ENCODE measurements at regions not wholly inside any gene's neighbourhood (a gene's known extent, or its start where the extent isn't known, plus 50 kb on each side); places are given as distances from the start of the nearest gene placed in this dataset.
"Not testable (repeated sequence)": the region's sequence is repeated elsewhere in the genome, so short reads cannot be mapped to it uniquely, and the experiment has no call there.

GRCh38 chr12:32010631-32011336 lies 51.6 kb downstream of the RESF1 start:
- no peak for DNase-seq (ENCODE audit: low read depth)

- no peak for DNase-seq (ENCODE audit: low read depth)
Observed at GRCh38 chr12:32012249-32012785, 53.1 kb downstream of the RESF1 start.

- DNase-seq (ENCODE audit: low read depth): no peak
Observed at GRCh38 chr12:32015036-32015435, 55.8 kb downstream of the RESF1 start.

- DNase-seq (ENCODE audit: low read depth): no peak
Observed at GRCh38 chr12:32016680-32017482, 57.7 kb downstream of the RESF1 start.

GRCh38 chr12:32021346-32021773 lies 62.1 kb downstream of the RESF1 start:
- DNase-seq (ENCODE audit: low read depth): no peak

GRCh38 chr12:32022387-32022786 lies 63.2 kb downstream of the RESF1 start:
- not testable (repeated sequence) for DNase-seq (ENCODE audit: low read depth)

GRCh38 chr12:32023861-32024260 lies 64.6 kb downstream of the RESF1 start:
- DNase-seq (ENCODE audit: low read depth): not testable (repeated sequence)

- DNase-seq (ENCODE audit: low read depth): peak; percentile 57
Observed at GRCh38 chr12:32024884-32025592, 65.8 kb downstream of the RESF1 start.

GRCh38 chr12:32025906-32026305 lies 66.7 kb downstream of the RESF1 start:
- no peak for DNase-seq (ENCODE audit: low read depth)

- DNase-seq (ENCODE audit: low read depth): no peak
Observed at GRCh38 chr12:32027684-32028365, 68.6 kb downstream of the RESF1 start.

GRCh38 chr12:32030151-32030550 lies 70.9 kb downstream of the RESF1 start:
- no peak for DNase-seq (ENCODE audit: low read depth)

GRCh38 chr12:32030676-32031075 lies 71.5 kb downstream of the RESF1 start:
- no peak for DNase-seq (ENCODE audit: low read depth)

GRCh38 chr12:32031109-32031508 lies 71.9 kb downstream of the RESF1 start:
- peak; percentile 29 for DNase-seq (ENCODE audit: low read depth)

- peak; percentile 29 for DNase-seq (ENCODE audit: low read depth)
Observed at GRCh38 chr12:32032205-32032810, 73.1 kb downstream of the RESF1 start.

- no peak for DNase-seq (ENCODE audit: low read depth)
Observed at GRCh38 chr12:32033406-32033805, 73.2 kb upstream of the BICD1 start.

GRCh38 chr12:32034045-32034444 lies 72.6 kb upstream of the BICD1 start:
- DNase-seq (ENCODE audit: low read depth): no peak

- DNase-seq (ENCODE audit: low read depth): no peak
Observed at GRCh38 chr12:32036477-32037263, 70.0 kb upstream of the BICD1 start.

GRCh38 chr12:32039347-32039746 lies 67.3 kb upstream of the BICD1 start:
- DNase-seq (ENCODE audit: low read depth): no peak

- DNase-seq (ENCODE audit: low read depth): no peak
Observed at GRCh38 chr12:32039917-32040575, 66.6 kb upstream of the BICD1 start.

All from renal cortical epithelial cell (primary cell).